ENCODE measurements at regions not wholly inside any gene's neighbourhood (a gene's known extent, or its start where the extent isn't known, plus 50 kb on each side); places are given as distances from the start of the nearest gene placed in this dataset.

DNA sequence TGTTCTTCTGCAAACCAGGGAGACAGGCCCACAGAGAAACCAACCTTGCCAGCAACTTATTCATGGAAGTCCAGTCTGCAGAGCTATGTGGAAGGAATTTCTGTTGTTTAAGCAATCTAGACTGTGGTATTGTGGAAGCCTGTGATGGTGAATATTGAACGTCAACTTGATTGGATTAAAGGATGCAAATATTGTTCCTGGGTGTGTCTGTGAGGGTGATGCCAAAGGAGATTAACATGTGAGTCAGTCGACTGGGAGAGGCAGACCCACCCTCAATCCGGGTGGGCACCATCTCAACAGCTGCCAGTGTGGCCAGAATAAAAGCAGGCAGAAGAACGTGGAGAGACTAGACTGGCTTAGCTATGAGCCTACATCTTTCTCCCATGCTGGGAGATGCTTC, 606.0 kb downstream of the EFNB2 start:
- H3K4me2 ChIP-seq (ENCODE audit: insufficient read depth in 1 of 2, low read depth in 2 of 2, low read length in 2 of 2): no peak overlapping the region
- CTCF ChIA-PET (ENCODE audit: partially characterized antibody): interaction anchor here (1.0 kb wide), 1 partner anchor 52 kb away, joined by 3 read pairs; no protein-coding TSS in a partner anchor
- H3K27me3 ChIP-seq (replicated peaks in 1 of 4; ENCODE audit: control insufficient read depth in 3 of 4, extremely low read depth in 1 of 4, insufficient read depth in 3 of 4, low read length in 3 of 4): no peaks in the 10 kb centered on the region
- H3K9me3 ChIP-seq (ENCODE audit: insufficient read depth in 2 of 2, low read depth in 1 of 2, low read length in 1 of 2): no peaks in the 10 kb centered on the region
- H3K36me3 ChIP-seq (ENCODE audit: control insufficient read depth in 2 of 4, insufficient read depth in 4 of 4, low read length in 3 of 4): no peaks in the 10 kb centered on the region
- no peak overlapping the region for H2BK15ac ChIP-seq (ENCODE audit: low read length)
- no peak overlapping the region for H3K4me3 ChIP-seq (ENCODE audit: extremely low read depth in 1 of 4, insufficient read depth in 2 of 4, low read depth in 3 of 4, low read length in 4 of 4)
- no peak overlapping the region for H4K91ac ChIP-seq (replicated peaks; ENCODE audit: insufficient read length, low read length)
- H2BK20ac ChIP-seq (ENCODE audit: low read length): no peak overlapping the region
- H3K79me2 ChIP-seq (ENCODE audit: control insufficient read depth in 1 of 2, insufficient read depth in 2 of 2, low read length in 2 of 2): no peaks in the 10 kb centered on the region
- no peak overlapping the region for H2BK5ac ChIP-seq (ENCODE audit: low read depth, low read length)
- no peak overlapping the region for H3K23ac ChIP-seq (ENCODE audit: insufficient read length)
- H2AK5ac ChIP-seq (ENCODE audit: low read depth, low read length): no peak overlapping the region
- H2AFZ ChIP-seq (ENCODE audit: low read length): no peak overlapping the region
- DNase-seq (ENCODE audit: low read depth in 1 of 2, low spot score in 2 of 2) (no peak), FAIRE-seq (no peak)
- POLR2A ChIA-PET (ENCODE audit: partially characterized antibody): no interaction called here
- 82% methylated on average over 4 of the region's 4 CpGs; no CpG with 5 or more reads in 1 of the 2 experiments for WGBS, 2 experiments (ENCODE audit: extremely low coverage in 1 of 2, insufficient coverage in 1 of 2, insufficient read length in 1 of 2, insufficient replicate concordance in 2 of 2, low coverage in 1 of 2, low lambda C conversion rate in 2 of 2, missing lambda C conversion rate in 1 of 2)
- TF ChIP-seq JUN (IDR thresholded peaks at IDR 0.05; ENCODE audit: low read depth, low read length): no peak
- TF ChIP-seq, protein P1, sequence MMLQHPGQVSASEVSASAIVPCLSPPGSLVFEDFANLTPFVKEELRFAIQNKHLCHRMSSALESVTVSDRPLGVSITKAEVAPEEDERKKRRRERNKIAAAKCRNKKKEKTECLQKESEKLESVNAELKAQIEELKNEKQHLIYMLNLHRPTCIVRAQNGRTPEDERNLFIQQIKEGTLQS (IDR thresholded peaks at IDR 0.05; ENCODE audit: insufficient read depth, low read depth, low read length): no peak
- no peak for TF ChIP-seq CBX5 (IDR thresholded peaks at IDR 0.05; ENCODE audit: low read depth, low read length)
- no peak for TF ChIP-seq SAP30 (IDR thresholded peaks at IDR 0.05; ENCODE audit: insufficient read depth, insufficient replicate concordance, low read length)
- no peak for TF ChIP-seq CBX8 (IDR thresholded peaks at IDR 0.05; ENCODE audit: borderline replicate concordance, low read depth, low read length)
- TF ChIP-seq SRF (IDR thresholded peaks at IDR 0.05; ENCODE audit: low read depth, low read length): no peak
- TF ChIP-seq YY1 (IDR thresholded peaks at IDR 0.05; ENCODE audit: low read depth, low read length): no peak
- TF ChIP-seq HDAC6 (IDR thresholded peaks at IDR 0.05; ENCODE audit: low read depth, low read length): no peak
- TF ChIP-seq, protein P2, sequence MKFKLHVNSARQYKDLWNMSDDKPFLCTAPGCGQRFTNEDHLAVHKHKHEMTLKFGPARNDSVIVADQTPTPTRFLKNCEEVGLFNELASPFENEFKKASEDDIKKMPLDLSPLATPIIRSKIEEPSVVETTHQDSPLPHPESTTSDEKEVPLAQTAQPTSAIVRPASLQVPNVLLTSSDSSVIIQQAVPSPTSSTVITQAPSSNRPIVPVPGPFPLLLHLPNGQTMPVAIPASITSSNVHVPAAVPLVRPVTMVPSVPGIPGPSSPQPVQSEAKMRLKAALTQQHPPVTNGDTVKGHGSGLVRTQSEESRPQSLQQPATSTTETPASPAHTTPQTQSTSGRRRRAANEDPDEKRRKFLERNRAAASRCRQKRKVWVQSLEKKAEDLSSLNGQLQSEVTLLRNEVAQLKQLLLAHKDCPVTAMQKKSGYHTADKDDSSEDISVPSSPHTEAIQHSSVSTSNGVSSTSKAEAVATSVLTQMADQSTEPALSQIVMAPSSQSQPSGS (IDR thresholded peaks at IDR 0.05; ENCODE audit: low read length): no peak
- TF ChIP-seq RBBP5 (IDR thresholded peaks at IDR 0.05; ENCODE audit: borderline replicate concordance, low read depth, low read length): no peak
- no peak for TF ChIP-seq BCL11A (IDR thresholded peaks at IDR 0.05; ENCODE audit: low read depth in 2 of 2, low read length in 2 of 2)
- TF ChIP-seq RFX5 (IDR thresholded peaks at IDR 0.05; ENCODE audit: borderline replicate concordance, low read depth, low read length): no peak
- H4K20me1 ChIP-seq (replicated peaks in 1 of 2; ENCODE audit: control insufficient read depth in 1 of 2, insufficient read depth in 2 of 2, low read length in 2 of 2): no peaks in the 10 kb centered on the region
- H3K23me2 ChIP-seq (ENCODE audit: low read depth, low read length): no peaks in the 10 kb centered on the region
- no peak overlapping the region for H3K9ac ChIP-seq (replicated peaks in 1 of 4; ENCODE audit: extremely low read depth in 1 of 4, low read depth in 3 of 4, low read length in 3 of 4)
- no peak overlapping the region for H4K8ac ChIP-seq (ENCODE audit: extremely low read depth, insufficient read depth, low read length)
- no peak overlapping the region for H4K5ac ChIP-seq (ENCODE audit: insufficient read length, low read depth, low read length)
- H3K79me1 ChIP-seq (ENCODE audit: low read depth, low read length): no peaks in the 10 kb centered on the region
- no peaks in the 10 kb centered on the region for H3K4me1 ChIP-seq (replicated peaks in 1 of 4; ENCODE audit: control insufficient read depth in 3 of 4, insufficient read depth in 4 of 4, low read length in 3 of 4)
- no peak overlapping the region for H3K27ac ChIP-seq (ENCODE audit: low read depth, low read length)
- H3K18ac ChIP-seq (ENCODE audit: extremely low read depth, low read length): no peak overlapping the region
- H2BK120ac ChIP-seq (replicated peaks; ENCODE audit: low read depth, low read length): no peak overlapping the region
- no peak overlapping the region for H3K56ac ChIP-seq (replicated peaks; ENCODE audit: insufficient read length, low read depth, low read length)
- no peak overlapping the region for H3K14ac ChIP-seq (ENCODE audit: insufficient read length)
- no peak overlapping the region for H2BK12ac ChIP-seq (ENCODE audit: low read depth, low read length)
- no peak overlapping the region for H3K4ac ChIP-seq (replicated peaks; ENCODE audit: insufficient read length, low read depth, low read length)
